Fibroblast of peridontal ligament (primary cell): ENCODE measurements at regions not wholly inside any gene's neighbourhood (a gene's known extent, or its start where the extent isn't known, plus 50 kb on each side); places are given as distances from the start of the nearest gene placed in this dataset.

Experiments
- DNase-seq: peaks from one replicate; pipeline ENCODE4 v3.0.0-alpha.2; 2010; ENCODE audit errors: extremely low read depth

GRCh38 chr5:67702008-67702407 lies 505.4 kb upstream of the CD180 start:
- no peak for DNase-seq

DNA sequence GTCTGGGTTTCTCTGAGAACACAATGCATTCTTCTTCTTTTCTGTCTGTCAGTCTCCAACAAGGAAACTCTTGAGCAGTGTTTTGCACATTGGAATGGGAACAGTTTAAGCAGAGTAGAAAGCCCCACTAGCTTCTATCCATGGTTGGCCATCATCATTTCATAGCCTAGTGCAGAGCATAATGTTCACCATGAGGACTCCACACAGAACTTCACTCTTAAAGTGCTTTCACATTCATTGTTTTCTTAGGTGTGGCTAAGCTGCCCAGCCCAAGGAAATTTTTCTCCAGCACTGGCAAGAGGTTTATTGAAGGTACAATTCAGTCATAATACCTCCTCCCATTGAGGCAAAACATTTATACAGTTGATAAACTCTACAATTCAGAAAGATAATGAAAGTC lies 503.0 kb upstream of the CD180 start:
- DNase-seq = peak; percentile 5

DNA sequence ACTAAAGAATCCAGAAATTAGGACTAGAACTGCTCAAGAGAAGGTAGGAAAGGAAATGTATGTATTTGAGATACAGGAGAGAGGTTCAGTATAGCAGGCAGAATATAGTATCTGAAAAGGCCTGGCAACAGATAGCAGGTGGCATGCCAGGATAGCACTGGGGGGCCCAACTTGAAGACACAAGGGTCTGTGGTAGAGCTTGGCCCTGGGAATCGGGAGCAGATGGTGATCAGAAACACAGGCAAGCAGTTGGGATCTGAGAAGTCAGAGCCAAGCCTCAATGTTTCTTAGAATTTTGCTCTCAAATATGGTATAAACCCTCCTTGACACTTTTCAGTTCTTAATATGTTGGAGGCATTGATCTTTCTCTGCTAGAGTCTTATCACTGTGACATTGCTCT lies 499.8 kb upstream of the CD180 start:
- DNase-seq = no peak

DNA sequence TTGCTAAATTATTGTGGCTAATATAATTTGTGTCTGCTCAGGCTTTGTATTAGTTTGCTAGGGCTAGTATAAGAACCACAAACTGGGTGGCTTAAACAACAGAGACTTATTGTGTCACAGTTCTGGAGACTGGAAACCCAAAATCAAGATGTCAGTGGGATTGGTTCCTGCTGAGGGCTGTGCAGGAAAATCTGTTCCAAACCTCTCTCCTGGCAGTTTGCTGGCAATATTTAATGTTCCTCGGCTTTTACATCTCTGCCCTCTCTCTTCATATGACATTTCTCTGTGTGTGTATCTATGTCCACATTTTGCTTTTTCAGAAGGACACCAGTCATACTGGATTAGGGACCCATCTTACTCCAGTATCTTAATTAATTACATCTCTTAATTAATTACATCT lies 498.8 kb upstream of the CD180 start:
- DNase-seq = no peak

- no peak for DNase-seq
Measured at GRCh38 chr5:67694810-67695191, 498.2 kb upstream of the CD180 start.

- peak; percentile 20 for DNase-seq
Measured at GRCh38 chr5:67693956-67694809, 497.6 kb upstream of the CD180 start.

- no peak for DNase-seq
Measured at GRCh38 chr5:67686746-67687145, 490.1 kb upstream of the CD180 start.

GRCh38 chr5:67681703-67682102 lies 485.1 kb upstream of the CD180 start:
- no peak for DNase-seq

DNA sequence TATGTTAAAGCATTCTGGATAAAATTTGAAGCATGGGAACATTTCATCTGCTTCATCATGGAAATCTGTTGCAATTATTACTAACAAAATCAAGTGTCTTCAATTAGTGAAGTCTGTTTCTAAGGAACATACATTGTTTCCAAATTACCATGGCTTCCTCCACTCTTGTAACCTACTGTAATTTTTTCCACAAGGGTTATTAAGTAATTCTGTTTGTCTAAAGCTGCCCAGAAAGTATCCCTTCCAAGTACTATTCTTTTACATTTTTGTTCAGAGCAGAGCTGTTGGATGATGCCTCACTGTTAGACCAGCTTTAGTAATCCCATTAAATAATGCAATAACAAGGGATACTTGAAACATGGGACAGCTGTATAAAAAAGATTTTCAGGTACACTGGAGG lies 483.5 kb upstream of the CD180 start:
- DNase-seq = peak; percentile 41

- no peak for DNase-seq
Measured at GRCh38 chr5:67679184-67679841, 482.7 kb upstream of the CD180 start.

GRCh38 chr5:67678594-67678993 lies 482.0 kb upstream of the CD180 start:
- no peak for DNase-seq

DNA sequence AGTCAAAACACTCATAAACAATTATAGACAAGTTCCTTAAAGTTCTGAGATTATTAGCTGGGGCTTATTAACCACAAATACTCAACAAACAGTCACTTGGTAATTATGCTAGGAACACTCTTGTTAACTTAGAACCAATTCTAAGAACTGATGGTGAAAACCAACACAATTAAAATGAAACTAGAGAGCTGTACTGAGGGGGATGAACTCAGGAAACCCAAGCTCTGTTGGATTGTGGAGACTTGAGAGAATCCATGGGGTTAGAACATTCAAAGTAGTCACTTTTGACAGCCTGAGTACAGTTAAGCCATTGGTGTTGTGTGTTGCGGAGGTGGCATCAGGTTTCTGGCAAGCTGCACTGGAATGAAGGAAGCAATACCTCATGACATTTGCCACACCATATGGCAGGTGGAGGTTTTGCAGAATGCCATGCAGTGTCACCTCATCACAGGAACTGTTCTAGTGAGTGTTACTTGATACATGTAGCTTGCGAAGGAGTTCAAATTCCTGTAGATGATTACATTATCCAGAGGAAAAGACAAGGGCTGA lies 480.9 kb upstream of the CD180 start:
- no peak for DNase-seq

DNA sequence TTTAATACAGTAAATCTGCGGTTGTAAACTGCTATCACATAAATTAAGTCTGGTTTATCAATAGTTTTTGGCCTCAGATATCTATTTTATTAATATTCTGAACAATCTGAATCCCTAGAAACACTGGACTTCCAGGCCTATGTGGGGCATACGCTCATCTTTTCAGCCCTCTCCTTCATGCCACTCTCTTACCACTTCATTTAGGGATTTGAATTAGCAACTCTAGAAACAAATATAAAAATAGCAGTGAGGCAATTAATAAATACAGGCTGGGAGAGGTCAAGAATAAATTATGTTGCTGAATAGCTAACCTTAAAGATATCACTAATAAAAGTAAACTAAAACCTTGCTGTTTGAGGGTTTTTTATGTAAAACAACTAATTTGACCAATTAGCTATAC lies 480.3 kb upstream of the CD180 start:
- no peak for DNase-seq

- no peak for DNase-seq
Measured at GRCh38 chr5:67674159-67674655, 477.6 kb upstream of the CD180 start.

GRCh38 chr5:67673618-67674017 lies 477.0 kb upstream of the CD180 start:
- no peak for DNase-seq

- DNase-seq = no peak
Measured at GRCh38 chr5:67673180-67673579, 476.6 kb upstream of the CD180 start.

- DNase-seq = peak; percentile 5
Measured at GRCh38 chr5:67672636-67673035, 476.0 kb upstream of the CD180 start.

DNA sequence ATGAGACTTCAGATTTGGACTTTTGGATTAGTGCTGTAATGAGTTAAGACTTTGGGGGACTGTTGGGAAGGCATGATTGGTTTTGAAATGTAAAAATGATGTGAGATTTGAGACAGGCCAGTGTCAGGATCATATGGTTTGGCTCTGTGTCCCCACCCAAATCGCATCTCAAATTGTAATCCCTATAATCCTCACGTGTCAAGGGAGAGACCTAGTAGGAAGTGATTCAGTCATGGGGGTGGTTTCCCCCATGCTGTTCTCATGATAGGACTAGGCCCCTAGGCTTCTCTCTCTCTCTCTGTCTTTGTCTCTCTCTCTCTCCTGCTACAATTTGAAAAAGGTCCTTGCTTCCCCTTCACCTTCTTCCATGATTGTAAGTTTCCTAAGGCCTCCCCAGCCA lies 473.3 kb upstream of the CD180 start:
- DNase-seq = no peak

GRCh38 chr5:67660149-67660548 lies 463.6 kb upstream of the CD180 start:
- no peak for DNase-seq

- no peak for DNase-seq
Measured at GRCh38 chr5:67659288-67659687, 462.7 kb upstream of the CD180 start.

DNA sequence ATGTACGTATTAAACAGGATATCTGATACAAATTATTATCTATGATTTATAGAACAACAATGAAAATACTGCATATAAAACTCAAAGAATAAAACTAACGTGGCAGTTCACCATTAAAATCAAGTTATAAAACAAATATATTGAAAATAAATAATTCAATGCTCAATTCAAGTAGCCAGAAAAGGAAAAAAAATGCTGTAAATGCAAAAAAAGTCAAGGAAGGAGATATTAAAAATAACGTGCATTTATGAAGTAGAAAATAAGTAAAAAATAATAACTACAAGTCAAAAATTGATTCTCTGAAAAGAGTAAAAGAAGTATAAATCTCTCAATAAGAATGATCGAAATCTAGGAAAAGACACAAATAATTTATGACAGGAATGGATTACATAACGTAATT lies 460.5 kb upstream of the CD180 start:
- no peak for DNase-seq

DNA sequence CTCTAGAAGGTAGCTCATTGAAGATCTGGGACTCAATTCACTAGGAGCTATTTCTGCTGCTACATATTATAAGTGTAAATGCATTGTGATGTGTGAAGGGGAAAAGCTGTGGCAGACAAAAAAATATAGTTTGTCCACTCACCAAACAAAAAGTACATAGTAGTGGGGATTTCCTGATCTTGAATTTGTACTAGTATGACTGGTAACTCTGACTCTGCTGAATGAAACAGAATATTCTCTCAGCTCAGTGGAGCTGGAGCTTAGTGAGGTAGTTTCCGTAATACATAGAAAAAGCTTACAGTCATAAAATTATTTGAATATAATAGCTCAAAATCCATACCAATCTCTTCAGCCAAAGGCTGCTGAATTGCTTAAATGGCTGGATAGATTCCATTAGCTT lies 455.6 kb upstream of the CD180 start:
- DNase-seq = no peak

DNA sequence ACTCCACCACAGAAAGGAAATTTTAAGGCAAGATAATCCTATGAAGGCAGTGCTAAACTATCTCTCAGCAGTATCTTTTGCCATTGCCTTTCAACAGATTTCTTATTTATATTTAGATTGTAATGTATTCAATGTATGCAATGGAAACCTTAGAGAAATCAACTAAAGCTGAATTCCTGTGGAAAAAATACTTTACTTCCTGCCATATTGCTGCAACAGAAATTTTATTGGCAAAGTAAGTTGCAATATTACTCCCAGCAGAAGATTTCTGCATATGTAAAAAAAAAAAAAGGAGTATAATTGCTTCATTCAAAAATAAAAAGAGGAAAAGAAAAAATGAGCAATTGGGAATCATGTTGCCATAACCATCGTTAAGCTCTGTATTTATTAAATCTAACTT lies 454.6 kb upstream of the CD180 start:
- DNase-seq = no peak
